Colonic mucosa (tissue), 4 donors: ENCODE measurements at regions not wholly inside any gene's neighbourhood (a gene's known extent, or its start where the extent isn't known, plus 50 kb on each side); places are given as distances from the start of the nearest gene placed in this dataset.
"Not testable (repeated sequence)": the region's sequence is repeated elsewhere in the genome, so short reads cannot be mapped to it uniquely, and the experiment has no call there.

Experiments used
- DNase-seq: peaks from one replicate; pipeline ENCODE4 v3.0.0-alpha.2; 2020
- H3K27ac ChIP-seq: fragments of 200-600 bp; one replicate; pipeline ENCODE4 v1.8.0; 2021
- H3K27me3 ChIP-seq: fragments of 200-600 bp; one replicate; pipeline ENCODE4 v1.8.0; 2021
- H3K36me3 ChIP-seq: fragments of 200-600 bp; one replicate; pipeline ENCODE4 v1.8.0; 2021
- H3K4me1 ChIP-seq: fragments of 200-600 bp; one replicate; pipeline ENCODE4 v1.8.0; 2021; ENCODE audit warnings: mild to moderate bottlenecking
- H3K4me3 ChIP-seq: fragments of 200-600 bp; one replicate; pipeline ENCODE4 v1.8.0; 2021
- H3K9ac ChIP-seq, 2 donors: one replicate each; pipeline ENCODE4 v1.7.0; 2013; ENCODE audit warnings: control low read depth in 2 of 2, low read depth in 2 of 2, low read length in 2 of 2
- H3K9me3 ChIP-seq: fragments of 200-600 bp; one replicate; pipeline ENCODE4 v1.8.0; 2021
- CTCF ChIP-seq: fragments of 200-600 bp; IDR thresholded peaks from one replicate; pipeline ENCODE4 v1.8.0; 2022; ENCODE audit warnings: antibody characterized with exemption, mild to moderate bottlenecking
- intact Hi-C: fragments of 100-400 bp; cut with DNase I; formaldehyde crosslinking; loops from one replicate; pipeline ENCODE4 v1.14.1; 2022
- donor health status: healthy.
- donor health status: DM: no; HTN: no; CAD: no.
- donor health status: DM: no; HTN: no; CAD: no.

- no peak overlapping the region for H3K4me3 ChIP-seq
- no peak overlapping the region for H3K9ac ChIP-seq
- DNase-seq: no peak
- no peaks in the 10 kb centered on the region for H3K36me3 ChIP-seq
- H3K27me3 ChIP-seq: no peaks in the 10 kb centered on the region
- no peaks in the 10 kb centered on the region for H3K9me3 ChIP-seq
- no peaks in the 10 kb centered on the region for H3K4me1 ChIP-seq
- intact Hi-C loops: no loop called here
- H3K27ac ChIP-seq: no peak overlapping the region
- TF ChIP-seq CTCF: no peak
Measured at GRCh38 chr17:27956601-27957445, 63.7 kb upstream of the LYRM9 start.

- H3K9ac ChIP-seq, DNase-seq, H3K4me3 ChIP-seq, H3K27me3 ChIP-seq, intact Hi-C loops, H3K36me3 ChIP-seq, H3K4me1 ChIP-seq, H3K27ac ChIP-seq, H3K9me3 ChIP-seq: not testable (repeated sequence)
Measured at GRCh38 chr17:27957446-27957793, 64.3 kb upstream of the LYRM9 start.

GRCh38 chr17:27958708-27959381 is 65.7 kb upstream of the LYRM9 start:
- intact Hi-C loops: no loop called here
- H3K4me3 ChIP-seq: no peak overlapping the region
- no peak for TF ChIP-seq CTCF
- H3K27me3 ChIP-seq: no peaks in the 10 kb centered on the region
- H3K36me3 ChIP-seq: no peaks in the 10 kb centered on the region
- no peak overlapping the region for H3K9ac ChIP-seq
- DNase-seq: no peak
- H3K27ac ChIP-seq: no peak overlapping the region
- no peaks in the 10 kb centered on the region for H3K4me1 ChIP-seq
- H3K9me3 ChIP-seq: no peaks in the 10 kb centered on the region

- Histone ChIP-seq H3K36me3 (no peaks in the 10 kb centered on the region), H3K27ac (no peak overlapping the region), H3K9ac (no peak overlapping the region), H3K27me3 (no peaks in the 10 kb centered on the region), H3K4me3 (no peak overlapping the region), H3K9me3 (no peaks in the 10 kb centered on the region), H3K4me1 (no peaks in the 10 kb centered on the region)
- DNase-seq: no peak
- no peak for TF ChIP-seq CTCF
- intact Hi-C loops: no loop called here
Measured at GRCh38 chr17:27959382-27959709, 66.2 kb upstream of the LYRM9 start.

GRCh38 chr17:27960183-27960849 is 67.2 kb upstream of the LYRM9 start:
- no peaks in the 10 kb centered on the region for H3K4me1 ChIP-seq

DNA sequence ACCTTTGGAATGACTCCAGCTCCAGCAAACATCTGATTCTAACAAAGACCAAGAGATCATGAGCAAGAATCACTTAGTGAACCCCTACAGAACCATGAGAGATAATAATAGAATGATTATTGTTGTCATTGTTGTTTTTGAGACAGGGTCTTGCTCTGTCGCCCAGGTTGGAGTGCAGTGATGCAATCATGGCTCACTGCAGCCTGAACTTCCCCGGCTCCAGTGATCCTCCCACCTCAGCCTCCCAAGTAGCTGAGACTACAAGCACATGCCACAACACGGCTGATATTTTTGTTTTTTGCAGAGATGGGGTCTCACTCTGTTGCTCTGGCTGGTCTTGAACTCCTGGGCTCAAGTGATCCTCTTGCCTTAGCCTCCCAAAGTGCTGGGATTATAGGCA is 69.4 kb upstream of the LYRM9 start:
- H3K36me3 ChIP-seq, intact Hi-C loops, H3K9ac ChIP-seq, DNase-seq, H3K4me1 ChIP-seq, H3K4me3 ChIP-seq, H3K27ac ChIP-seq, H3K9me3 ChIP-seq, H3K27me3 ChIP-seq: not testable (repeated sequence)

More at GRCh38 chr17:27960183-27960849, 67.2 kb upstream of the LYRM9 start:
- no peak overlapping the region for H3K9ac ChIP-seq
- H3K27me3 ChIP-seq: no peaks in the 10 kb centered on the region
- no peak for TF ChIP-seq CTCF
- no peak overlapping the region for H3K27ac ChIP-seq
- H3K36me3 ChIP-seq: no peaks in the 10 kb centered on the region
- no peak for DNase-seq
- no peaks in the 10 kb centered on the region for H3K9me3 ChIP-seq
- H3K4me3 ChIP-seq: no peak overlapping the region
- intact Hi-C loops: no loop called here
